NCI-H128 (cell line): ENCODE measurements at regions not wholly inside any gene's neighbourhood (a gene's known extent, or its start where the extent isn't known, plus 50 kb on each side); places are given as distances from the start of the nearest gene placed in this dataset.

Experiments used
- DNase-seq: peaks from one replicate; lab custom pipeline; 2025; ENCODE audit not compliant: unreplicated experiment; lab: John Stamatoyannopoulos, UW

DNA sequence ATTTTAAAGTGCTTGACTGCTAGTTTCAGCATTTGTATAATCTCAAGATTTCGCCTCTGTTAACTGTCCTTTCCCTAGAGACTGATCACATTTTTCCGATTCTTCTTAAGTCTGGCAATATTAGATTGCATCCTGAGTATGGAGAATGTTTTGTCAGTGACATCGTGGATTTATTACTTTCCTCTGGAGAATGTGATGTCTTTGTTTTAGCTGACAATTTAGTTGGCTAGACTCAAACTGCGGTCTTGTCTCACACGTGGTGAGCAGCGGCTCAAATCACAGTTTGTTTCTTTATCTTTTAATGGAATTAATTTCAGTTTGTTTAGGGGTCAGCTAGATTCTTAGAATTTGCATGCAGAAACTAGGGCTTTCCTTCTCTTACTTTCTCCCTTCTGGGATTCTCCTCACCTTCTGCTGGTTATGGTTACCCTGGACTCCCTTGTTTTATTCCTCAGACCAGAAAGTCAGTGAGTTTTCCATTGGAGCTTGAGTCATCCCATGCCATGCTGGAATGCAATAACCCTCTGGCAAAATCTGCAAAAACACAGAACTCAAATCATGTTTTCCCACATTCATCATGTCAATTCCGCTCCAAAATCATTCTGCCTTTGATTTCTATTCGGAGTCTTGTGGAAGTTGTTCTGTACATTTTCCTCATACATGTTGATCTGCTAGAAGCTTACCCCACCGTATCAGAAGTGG, 327.2 kb upstream of the TRIB2 start:
- DNase-seq, result no peak

- DNase-seq, result no peak
These were observed 325.6 kb upstream of the TRIB2 start for GRCh38 chr2:12391116-12391515.

GRCh38 chr2:12396699-12397098, 320.0 kb upstream of the TRIB2 start:
- DNase-seq, result no peak

GRCh38 chr2:12397854-12398253, 318.9 kb upstream of the TRIB2 start:
- no peak for DNase-seq

GRCh38 chr2:12399240-12399639, 317.5 kb upstream of the TRIB2 start:
- peak; percentile 3 for DNase-seq

GRCh38 chr2:12400543-12400942, 316.2 kb upstream of the TRIB2 start:
- DNase-seq, result no peak

DNA sequence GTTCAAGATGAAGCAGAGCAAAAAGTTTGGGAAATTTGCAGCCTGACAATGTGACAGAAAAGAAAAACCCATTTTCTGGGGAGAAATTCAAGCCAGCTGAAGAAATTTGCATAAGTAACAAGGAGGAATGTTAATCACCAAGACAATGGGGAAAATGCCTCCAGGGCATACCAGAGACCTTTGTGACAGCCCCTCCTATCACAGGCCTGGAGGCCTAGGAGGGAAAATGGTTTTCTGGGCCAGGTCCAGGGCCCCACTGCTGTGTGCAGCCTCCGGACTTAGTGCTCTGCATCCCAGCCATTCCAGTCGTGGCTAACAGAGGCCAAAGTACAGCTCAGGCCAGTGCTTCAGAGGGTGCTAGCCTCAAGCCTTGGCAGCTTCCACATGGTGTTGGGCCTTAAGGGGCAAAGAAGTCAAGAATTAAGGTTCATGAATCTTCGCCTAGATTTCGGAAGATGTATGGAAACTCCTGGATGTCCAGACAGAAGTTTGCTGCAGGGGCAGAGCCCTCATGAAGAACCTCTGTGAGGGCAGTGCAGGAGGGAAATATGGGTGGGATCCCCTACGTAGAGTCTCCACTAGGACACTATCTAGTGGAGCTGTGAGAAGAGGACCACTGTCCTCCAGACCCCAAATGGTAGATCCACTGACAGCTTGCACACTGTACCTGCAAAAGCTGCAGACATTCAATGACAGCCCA, 314.1 kb upstream of the TRIB2 start:
- DNase-seq, result no peak

- no peak for DNase-seq
These were observed 312.2 kb upstream of the TRIB2 start for GRCh38 chr2:12404497-12404896.

DNA sequence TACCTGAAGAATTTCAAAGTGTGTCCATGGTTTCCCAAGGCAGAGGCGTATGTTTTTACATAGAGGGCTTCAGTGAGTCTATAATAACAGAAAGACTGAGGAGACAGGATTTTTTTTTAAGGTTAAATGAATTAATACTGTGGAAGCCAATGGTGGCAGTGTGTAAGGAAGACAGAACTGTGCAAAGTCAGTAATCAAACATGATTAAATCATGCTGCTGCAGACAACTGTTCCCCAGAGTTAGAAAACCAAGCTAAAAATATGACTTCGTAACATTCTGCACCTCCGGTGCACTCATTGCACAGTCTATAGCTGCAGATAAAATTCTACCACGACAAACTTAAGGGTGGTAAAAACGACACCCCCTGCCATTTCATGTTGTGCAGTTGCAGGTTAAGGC, 309.6 kb upstream of the TRIB2 start:
- no peak for DNase-seq

DNA sequence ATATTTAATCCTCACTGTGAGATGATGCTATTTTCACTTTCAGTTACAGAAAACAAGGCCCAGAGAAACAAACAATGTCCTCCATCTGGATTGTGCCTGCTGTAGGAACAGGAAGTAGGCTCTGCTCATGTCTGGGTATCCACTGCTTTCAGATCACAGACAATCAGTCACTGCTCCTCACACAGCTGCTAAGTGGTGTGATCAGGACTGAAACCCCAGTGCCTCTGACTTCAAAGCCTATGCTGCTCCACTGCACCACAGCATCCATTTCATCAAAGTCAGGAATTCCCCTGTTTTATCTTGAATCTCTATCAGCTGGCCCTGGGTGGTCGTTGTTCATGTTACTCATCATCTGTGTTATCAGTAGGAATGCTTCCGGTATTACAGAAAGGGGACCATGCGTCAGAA, 303.8 kb upstream of the TRIB2 start:
- no peak for DNase-seq

DNA sequence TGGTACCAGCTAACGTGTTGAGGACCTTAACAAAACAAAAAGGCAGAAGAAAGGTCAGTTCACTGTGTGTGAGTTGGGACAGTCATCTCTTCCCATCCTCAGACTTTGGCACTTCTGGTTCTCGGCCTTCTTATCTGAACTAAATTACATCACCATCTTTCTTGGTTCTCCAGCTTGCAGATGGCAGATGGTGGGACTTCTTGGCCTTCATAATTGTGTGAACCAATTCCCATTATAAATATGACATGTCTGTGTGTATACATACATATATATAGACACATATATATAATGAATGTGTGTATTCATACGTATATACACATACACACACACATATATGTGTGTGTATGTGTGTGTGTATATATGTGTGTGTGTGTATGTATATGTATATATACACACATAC, 301.2 kb upstream of the TRIB2 start:
- no peak for DNase-seq

DNA sequence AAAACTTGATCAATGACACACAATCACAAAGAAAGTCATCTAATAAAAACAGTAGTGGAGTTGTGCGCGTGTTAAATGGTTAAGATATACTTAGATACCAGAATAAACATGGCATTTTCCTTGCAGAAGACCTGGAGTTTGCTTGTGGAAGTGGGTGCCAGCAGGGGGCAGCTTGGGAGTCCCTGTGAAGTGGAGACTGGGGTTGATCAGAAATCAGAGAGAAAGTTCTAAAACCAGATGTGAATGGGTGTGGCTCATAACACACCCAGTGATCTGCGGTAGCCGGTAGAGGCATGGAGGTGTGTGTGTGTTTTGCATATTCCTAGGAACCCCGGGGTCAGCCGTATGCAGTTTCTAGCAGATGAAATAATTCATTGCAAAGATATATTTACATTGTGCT, 300.1 kb upstream of the TRIB2 start:
- DNase-seq, result no peak

- no peak for DNase-seq
These were observed 298.9 kb upstream of the TRIB2 start for GRCh38 chr2:12417786-12418185.

DNA sequence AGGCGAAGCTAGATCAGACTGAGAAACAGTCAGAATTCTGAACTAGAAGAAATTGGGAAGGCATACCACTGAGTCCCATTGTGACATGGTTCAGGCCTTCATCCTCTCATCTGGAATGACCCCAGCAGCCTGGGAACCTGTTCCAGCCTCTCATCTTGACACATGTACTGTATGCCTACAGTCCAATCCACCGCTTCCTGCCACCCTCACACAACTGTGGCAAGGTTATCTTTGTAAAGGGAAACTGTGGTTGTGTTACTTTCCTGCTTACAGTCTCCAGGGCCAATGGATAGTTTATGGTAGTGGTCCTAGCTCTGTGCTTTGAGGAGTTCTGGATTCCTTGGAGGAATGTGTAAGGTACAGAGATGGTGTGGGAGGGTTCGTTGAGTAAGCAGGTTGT, 296.9 kb upstream of the TRIB2 start:
- DNase-seq, result no peak

DNA sequence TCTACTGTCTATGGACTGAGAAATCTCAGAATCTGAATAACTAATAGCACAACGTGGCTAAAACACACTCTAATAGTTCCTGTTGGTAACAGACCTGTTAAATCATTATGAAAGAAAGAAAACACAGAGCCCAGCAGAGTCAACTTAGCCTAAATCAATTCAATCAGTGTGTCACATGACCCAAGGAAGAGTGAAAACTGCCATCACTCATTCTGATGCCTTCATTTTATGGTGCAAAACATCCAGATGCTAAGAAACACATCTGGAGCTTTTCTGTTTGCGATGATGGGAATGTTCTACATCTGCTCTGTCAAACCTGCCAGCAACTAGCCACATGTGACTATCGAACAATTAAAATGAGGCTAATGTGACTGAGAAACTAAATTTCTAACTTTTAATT, 295.7 kb upstream of the TRIB2 start:
- DNase-seq, result no peak

DNA sequence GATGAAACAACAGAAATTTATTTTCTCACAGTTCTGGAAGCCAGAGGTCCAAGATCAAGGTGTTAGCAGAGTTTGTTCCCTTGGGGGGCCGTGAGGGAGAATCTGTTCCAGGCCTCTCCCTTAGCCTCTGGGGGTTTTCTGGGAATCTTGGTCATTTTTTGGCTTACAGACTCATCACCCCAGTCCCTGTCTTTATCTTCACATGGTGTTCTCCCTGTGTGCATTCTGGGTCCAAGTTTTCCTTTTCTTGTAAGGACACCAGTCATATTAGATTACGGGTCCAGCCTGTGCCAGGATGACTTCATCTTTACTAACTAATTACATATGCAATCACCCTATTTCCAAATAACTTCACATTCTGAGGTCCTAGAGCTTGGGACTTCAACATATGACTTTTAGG, 292.5 kb upstream of the TRIB2 start:
- no peak for DNase-seq

DNA sequence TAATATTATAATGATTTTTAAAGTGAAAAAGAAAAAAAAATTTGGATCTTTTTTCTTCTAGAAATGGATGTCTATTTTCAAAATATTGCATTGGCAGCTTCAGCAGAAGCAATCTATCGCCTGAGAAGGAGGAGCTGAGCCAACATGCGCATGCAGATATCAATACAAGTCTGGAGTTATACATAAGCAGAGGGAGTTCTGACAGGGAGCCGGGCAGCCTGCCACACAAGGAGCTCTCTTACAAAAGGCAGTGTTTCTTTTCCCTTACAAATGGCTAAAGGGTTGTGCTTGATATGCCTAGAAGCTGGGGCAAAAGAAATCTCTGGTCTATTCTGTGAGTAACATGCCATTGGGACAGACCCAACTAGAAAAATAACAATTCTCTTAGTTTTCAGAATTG, 291.9 kb upstream of the TRIB2 start:
- no peak for DNase-seq

DNA sequence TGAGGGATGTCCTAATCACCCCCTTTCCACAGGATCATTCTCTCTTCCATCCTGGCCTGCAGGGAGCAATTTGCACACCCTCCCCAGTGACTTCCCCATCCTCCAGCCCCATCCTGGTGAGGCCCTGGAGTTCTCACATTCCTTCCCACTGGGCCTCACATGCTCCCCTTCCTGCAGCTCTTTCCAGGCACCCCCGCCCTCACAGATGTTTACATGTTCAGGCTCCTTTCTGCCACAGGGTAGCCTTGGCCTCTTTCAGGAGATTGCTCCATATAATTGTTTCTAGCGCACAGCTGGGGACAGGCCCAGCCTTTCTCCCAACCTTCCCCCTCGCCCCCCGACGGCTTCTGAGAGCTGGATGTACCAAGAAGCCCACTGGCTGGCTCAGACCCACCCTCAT, 288.4 kb upstream of the TRIB2 start:
- no peak for DNase-seq

- no peak for DNase-seq
These were observed 287.9 kb upstream of the TRIB2 start for GRCh38 chr2:12428786-12429185.

GRCh38 chr2:12429779-12430406, 286.8 kb upstream of the TRIB2 start:
- no peak for DNase-seq

DNA sequence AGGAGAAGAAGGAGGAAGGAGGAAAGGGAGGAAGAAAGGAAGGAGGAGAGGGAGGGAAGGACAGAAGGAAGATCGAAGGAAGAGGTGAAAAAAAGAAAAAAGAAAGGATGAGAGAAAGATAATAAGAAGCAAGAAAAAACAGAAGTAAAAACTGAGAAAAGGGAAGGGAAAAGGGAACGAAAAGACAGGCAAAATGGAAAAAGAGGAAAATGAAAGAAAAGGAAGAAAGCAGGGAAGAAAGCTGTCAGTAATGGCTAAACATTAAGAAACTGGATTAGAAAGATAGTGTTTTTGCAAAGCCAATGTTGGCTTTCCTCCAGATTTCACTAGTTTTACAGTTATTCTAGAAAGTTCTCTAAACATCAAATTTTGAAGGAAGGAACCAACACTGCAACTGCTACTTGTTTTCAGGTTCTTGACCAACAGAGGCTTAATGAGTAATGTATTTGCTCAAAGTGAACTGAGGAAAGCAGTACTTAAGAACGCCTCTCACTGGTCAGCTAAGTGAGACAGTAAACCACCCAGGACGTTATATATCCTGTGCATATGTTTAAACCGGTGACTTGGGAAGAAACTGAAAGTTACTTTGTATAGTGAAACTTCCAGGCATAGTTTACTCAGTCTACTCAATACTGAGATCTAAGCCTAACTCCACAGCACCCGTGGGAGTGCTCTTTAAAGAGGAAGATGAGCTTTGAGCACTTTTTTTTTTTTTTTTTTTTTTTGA, 286.2 kb upstream of the TRIB2 start:
- DNase-seq, result no peak
